Tibial nerve (tissue), 3 donors: ENCODE measurements at regions not wholly inside any gene's neighbourhood (a gene's known extent, or its start where the extent isn't known, plus 50 kb on each side); places are given as distances from the start of the nearest gene placed in this dataset.

Experiments used
- CTCF ChIP-seq, 5 experiments: fragments of 200-600 bp in 3 of 5; fragments of 450-650 bp in 2 of 5; sonication (generic) in 3 of 5; IDR thresholded peaks; one replicate each; pipeline ENCODE4 v1.5.1; 2016 to 2019; ENCODE audit warnings: antibody characterized with exemption in 5 of 5, mild to moderate bottlenecking in 3 of 5, moderate library complexity in 2 of 5
- POLR2A ChIP-seq, 2 donors: fragments of 450-650 bp; IDR thresholded peaks; one replicate each; pipeline ENCODE4 v1.6.1; 2017; ENCODE audit warnings: antibody characterized with exemption in 2 of 2, mild to moderate bottlenecking in 2 of 2, moderate library complexity in 2 of 2

- TF ChIP-seq CTCF (IDR thresholded peaks at IDR 0.05) (no peak), POLR2A (IDR thresholded peaks at IDR 0.05) (no peak)
These were observed 104.7 kb upstream of the NKX1-1 start for GRCh38 chr4:1510931-1511330.
